Lung microvascular endothelial cell (primary cell): ENCODE measurements at regions not wholly inside any gene's neighbourhood (a gene's known extent, or its start where the extent isn't known, plus 50 kb on each side); places are given as distances from the start of the nearest gene placed in this dataset.
A peak's percentile ranks its signal among the peaks of the same experiment; 100 is the strongest.

Experiments
- DNase-seq, 2 donors: peaks; one replicate each; pipeline versions ENCODE4 v3.0.0 to v3.0.0-alpha.2; 2010; ENCODE audit warnings: low read depth in 2 of 2

DNA sequence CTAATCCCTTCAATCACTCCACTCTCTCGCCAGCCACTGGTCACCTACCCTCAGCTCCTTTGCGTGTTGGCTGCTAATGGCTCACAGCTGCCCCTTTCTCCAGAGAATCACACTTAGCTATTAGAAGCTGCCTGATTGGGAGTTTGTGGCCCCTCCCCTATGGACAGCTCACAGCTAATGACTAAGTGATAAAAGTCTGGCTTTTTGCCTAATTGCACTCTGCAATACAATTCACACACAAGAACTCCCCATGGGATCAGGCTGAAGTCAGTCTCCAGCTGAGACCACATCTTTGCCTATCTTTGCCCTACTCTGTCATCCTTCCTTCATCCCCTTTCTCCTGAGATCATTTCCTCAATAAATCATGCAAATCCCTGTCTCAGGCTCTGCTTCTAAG lies 701.9 kb upstream of the RAB6C start:
- no peak for DNase-seq

DNA sequence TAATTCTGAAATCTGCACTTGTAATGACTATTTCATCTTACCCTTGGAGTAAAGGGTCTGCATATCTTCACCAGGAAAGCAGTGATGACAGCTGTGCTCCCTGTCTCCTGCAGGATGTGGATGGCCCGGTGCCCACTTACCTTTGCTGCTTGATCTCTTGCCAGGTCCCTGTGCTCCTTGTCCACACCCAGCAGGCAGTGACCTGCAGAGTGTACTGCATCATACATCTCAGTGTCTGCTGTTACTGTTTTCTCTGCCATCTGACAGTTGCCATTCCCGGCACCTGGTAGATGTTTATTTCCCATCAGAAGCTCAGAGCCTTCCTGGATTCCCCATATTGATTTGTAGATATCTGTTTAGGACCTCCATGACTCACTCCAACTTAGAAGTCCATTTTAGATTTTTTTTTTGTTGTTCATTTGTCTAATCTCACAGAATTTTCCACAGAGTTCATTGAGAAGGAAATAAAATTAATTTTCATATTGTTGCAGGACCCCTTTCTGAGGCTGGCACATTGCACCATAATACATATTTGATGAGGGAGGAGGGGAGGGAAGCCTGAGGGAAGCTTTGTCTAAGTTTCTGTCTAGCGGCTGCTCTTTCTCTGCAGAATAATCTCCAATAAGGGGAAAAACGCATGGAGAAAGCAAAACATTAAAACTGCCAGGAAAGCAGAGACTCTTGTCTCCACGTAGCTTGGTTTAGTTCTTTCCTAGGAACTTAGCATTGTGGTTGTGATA lies 697.5 kb upstream of the RAB6C start:
- DNase-seq, result no peak

DNA sequence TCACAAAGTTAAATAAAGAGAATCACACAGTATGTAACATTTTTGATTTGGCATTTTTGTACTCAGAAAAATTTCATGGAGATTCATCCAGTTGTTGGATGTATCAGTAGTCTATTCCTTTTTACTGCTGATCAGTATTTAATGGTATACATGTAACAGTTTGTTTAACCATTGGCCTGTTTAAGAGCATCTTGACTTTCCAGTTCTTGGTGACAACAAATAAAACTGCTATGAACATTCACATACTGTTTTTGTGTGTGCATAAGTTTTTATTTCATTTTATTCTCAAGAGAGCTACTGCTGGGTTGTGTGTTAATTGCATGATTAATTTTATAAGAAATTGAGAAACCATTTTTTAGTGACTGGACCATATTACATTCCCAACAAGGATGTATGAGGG lies 694.5 kb upstream of the RAB6C start:
- no peak for DNase-seq

DNA sequence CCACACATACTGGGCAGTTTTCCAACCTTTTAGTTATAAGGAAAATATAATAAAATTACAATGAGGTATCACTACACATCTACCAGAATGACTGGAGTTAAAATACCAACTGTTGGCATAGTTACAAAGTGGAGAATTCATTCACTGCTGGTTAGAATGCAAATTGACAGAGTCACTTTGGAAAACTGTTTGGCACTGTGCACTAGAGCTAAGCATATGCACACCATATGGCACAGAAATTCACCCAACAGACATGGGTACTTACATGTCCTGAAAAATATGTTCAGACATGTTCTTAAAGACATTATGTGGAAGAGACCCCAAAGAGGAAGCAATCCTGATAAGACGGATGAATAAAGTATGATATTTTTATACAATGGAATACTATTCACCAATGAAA lies 686.1 kb upstream of the RAB6C start:
- DNase-seq, result no peak

DNA sequence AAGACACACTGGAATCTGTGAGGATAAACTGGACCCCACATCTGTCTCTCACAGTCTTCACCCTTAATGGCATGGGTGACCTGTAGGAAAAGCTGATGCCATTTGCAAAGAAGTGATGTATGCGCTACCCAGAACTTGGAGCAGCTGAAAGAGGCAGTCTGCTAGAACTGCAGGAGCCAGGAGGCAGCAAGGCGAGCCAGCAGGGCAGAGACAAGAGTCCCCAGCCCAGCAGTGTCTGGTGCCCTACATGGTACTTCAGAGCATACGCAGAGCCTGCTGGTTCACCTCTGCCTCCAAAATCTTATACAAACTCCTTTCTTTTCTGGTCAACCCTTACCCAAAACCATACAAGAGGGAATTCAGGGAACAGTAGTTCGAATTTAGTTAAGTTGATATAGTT lies 683.1 kb upstream of the RAB6C start:
- no peak for DNase-seq

DNA sequence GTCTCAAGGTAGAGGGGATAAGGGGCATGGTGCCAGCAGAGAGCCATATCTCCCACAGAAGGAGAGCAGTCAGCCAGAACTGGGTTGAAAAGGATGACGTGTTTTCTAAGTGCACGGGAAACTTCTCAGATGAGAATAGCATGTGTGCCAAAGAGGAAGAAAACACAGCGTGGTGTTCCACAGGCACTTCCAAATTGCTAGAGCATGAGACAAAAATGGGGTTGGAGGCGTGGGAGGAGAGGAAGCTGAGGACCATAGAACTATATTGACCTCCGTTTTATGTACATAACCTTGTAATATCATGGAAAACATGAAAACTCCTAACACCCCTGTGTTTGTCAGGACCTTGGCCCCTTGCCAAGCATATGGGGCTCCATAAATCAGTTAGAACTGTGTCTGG lies 682.7 kb upstream of the RAB6C start:
- peak in 1 of 2 donors; percentile 3 for DNase-seq

DNA sequence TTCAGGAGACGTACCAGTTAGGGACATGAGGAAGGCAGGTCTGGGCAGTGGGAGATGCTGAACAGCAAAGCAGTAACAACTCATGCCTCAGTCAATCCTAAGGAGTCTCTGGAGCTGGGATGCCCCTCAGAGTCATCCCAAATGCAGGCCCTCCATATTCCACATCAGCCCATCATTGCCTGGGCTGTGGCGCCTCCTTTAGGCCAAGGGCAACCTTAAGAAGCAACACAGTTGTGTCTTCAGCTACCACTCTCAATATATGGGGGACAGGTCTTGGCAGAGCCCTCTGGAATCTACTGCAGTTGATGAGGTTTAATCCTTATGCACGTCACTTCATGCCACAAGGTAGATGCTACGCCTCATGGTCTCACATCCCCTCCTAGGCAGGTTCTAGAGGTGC lies 682.0 kb upstream of the RAB6C start:
- DNase-seq, result no peak

DNA sequence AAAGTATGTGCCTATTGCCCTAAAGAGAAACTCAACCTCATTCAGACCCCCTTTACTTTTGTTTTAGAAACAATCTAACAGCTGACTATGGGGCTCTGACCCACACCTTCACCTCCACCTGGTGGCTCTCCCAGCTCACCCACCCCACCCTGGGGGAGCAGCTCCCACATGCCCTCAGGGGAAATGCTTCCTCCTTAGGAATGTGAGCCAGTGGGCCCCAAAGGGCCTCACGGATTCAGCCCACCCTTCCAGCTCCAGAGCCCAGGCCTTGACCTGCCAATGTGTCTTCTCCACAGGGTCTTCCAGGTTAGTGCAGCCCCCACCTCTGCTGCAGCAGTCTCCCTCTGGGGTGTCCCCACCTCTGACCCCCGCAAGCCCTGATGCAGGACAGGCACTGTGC lies 680.1 kb upstream of the RAB6C start:
- no peak for DNase-seq

DNA sequence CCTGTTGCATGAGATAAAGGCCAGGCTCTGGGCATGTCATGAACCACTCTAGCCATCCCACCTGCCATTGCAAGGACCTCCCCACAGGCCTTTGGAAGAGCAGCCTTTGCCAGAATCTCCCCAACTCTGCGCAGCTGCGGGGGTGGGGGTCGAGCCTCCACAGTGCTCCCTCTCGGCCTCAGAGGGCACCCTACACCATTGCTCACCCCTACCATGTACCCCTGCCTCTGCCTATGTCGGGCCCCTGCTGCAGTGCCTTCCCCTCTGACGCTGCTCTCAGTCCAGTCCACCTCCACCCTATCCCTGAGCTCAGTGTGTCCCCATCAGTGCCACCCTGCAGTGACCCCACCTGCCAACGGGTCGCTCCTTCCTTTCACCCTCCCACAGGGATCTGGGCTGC lies 679.7 kb upstream of the RAB6C start:
- no peak for DNase-seq

DNA sequence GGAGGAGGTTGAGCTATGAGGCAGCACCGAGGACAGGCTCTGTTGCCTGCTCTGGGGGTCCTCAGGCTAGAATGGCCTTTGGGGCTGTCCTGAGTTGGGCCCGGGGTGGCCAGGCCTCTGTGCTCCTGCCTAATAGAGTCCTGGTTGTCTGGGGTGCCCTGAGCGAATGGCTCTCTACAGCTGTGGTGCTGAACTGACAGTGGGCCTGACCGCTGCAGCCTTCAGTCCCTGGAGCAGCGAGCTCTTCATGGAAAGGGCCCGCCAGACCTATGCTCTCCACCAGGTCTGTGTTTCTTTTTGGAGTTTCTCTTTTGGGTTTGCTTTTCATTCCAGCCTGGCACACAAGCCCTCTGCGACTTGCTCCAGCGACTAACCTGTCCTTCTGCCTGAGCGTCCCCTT lies 679.0 kb upstream of the RAB6C start:
- DNase-seq, result no peak

DNA sequence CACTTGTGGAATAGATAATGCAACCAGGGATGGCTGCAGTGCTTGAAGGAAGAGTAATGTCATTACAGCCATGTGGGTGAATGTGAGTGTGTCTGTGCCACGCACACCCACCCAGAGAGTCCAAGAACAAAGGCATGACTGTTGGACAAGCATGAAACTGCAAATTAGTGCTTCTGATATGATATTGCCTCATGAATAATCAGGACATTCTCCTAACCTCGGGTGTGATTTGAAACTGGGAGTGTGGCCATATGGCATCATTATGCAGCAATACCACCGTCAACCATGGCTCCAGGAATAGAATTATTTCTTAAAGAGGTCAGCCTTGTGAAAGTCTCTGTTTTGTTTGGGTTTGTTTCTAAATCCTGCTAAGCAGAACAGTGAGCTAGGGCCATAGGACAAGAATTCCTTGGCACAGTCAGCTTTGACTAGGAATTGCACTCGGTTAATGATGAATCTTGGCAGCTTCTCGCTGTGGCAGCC lies 678.0 kb upstream of the RAB6C start:
- DNase-seq, result no peak

DNA sequence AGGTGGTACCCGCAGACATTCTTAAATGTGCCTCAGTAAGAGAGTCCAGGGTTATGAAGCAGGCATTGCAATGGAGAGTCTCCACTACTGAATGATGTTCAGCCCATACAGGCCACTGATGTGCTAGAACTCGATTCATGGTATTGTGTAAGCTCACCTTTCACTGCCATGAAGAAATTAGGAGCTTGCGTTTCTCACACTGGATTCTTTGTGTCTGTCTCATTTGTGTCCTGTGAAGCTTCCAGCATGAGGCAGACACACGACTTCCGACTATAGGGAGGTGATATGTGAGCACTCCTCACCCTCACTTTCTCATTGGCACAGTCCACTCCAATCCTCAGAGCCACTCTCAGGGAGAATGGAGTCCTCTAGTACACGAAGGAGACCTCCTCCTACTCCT lies 677.4 kb upstream of the RAB6C start:
- no peak for DNase-seq

DNA sequence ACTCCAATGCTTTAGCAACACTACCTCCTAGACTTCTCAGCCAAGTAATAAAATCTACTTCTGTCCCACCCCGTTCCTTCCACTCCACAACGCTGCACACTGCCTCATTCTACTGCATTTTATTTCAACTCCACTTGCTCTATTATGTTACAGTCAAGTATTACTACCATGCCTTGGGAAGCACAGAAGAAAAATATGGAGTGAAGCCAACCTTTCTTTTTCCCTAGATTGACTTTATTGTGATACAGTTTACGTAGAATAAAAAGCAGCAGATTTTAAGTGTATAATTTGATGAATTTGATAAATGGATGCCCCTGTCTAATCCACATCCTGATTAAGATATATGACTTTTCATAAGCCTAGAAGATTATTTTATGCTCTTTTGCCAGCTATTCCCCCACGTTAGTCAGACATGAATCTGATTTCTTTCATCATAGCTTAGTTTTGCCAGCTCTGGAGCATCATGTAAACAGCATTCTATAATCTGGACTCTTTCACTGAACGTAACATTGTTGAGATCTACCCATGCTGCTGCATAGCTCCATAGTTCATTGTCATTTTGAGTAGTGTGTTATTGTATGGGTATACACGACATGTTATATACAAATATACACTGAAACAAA lies 676.8 kb upstream of the RAB6C start:
- no peak for DNase-seq

DNA sequence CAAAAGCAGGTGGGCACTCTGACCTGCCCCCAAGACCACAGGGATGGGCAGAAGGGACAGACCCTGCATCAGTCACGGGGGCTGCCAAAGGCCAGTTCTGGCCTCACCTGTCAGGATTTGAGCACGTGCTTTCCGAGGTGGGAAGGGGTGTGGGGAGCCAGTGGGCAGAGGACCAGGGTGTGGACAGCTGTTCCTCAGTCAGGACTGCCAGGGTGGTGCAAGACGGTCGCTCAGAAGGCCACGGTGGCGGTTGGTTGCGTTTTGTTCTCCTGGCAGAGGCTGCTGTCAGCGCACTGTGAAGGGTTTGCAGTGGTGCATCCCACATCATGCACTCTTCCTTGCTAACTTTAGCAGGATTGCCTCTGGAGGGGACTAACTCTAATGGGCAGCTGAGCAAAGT lies 665.3 kb upstream of the RAB6C start:
- no peak for DNase-seq

DNA sequence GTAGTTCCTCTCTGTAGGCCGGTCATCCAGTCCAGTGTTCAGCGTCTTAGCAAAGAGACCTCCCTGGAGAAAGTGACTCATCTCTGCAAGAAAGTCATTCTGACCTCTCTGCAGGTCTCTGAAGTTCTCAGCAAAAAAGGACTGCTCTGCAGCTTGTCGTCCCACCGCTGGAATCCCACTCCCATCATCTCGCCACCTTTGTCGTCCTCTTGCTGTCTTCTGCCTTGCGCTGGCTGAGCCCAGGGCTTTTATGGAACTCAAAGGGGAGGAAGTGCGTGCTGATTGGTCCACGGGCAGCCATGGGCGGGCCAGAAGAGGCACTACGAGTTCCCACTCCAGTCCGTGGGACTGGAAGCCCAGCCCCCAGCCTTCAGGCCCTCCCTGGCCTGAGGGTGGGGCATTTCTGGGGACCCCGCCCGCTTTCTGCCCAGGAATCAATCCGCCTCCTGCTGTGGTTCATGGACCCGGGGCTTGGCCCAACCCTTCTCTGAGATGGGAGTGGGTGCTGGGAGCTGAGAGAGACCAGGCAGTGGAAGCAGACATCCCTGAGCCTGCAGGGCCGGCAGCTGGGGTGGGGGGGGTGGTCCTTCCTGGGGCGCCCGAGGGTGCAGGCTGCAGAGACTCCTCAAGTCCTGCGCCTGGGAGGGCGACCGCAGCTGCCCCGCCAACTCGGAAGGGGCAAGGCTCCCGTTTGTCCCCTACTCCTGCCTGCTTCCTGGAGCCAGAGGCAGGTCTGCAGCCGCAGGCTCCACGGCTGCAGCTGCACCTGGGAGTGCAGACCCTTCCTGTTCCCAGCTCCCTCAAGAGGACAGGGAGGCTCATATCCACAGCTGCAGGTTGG lies 660.7 kb upstream of the RAB6C start:
- no peak for DNase-seq

DNA sequence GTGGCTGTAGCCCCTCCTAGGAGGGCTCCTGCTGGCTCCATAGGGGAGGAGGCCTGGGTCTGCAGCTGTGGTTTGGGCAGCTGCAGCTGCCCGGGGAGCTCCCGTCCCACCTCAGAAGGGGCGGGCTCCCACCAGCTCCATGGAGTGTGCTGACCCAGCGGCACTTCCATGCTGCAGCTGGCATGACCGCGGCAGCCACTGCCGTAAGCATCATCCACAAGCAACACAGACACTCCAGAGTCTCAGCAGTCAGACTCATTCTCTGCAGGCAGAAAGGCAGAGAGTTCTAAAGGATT lies 660.1 kb upstream of the RAB6C start:
- DNase-seq, result no peak

DNA sequence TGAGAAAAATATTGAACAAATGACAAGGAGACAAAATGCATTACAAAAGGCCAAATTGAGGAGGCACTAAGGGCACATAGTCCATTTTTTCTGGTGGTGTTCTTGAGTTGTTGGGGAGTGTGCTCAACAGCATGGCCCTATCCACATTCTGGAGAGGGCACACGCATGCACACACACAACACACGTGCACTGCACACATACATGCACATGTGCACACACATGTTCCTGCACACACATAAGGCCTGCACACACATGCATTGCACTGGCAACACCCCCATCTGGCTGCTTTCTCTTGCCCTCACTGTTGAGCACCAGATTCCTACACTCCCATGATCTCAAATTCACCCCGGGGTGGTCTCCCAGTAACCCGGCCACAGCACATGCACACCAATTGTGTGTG lies 659.2 kb upstream of the RAB6C start:
- no peak for DNase-seq

DNA sequence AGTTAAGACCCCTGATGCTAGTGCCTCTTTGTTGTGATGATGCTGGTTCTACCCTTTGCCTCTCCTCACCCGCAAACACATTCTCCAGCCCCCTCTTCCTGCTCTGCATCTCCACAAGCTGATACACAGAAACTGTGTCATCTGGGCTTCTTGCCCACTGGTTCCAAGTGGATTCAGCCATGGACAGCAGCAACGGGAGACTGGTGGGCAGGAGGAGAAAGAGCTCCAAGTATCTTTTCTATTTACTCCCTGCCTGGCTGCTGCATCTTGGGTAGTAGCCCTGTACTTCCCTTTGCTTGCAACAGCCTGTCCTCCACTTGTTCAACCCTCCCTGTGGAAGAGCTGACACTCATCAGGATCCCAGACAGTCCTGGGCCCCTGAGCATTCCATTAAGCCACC lies 655.1 kb upstream of the RAB6C start:
- DNase-seq, result no peak

DNA sequence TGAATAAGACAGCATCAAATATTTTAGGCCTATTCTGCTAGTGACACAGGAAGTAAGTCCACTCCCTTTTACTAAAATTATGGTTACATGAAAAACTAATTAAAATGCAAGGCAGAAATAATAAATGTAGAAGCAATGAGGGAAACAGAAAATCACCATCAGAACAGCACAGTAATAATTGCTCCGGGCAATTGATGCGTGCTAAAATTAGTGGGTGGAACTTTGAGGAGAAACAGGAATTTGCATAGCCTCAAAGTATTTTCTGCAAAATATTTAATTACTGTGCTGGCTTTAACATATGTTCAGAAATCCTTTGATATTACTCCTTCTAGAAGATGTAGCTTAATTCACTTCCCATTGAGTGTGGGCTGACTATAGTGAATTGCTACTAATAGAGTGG lies 654.3 kb upstream of the RAB6C start:
- no peak for DNase-seq

DNA sequence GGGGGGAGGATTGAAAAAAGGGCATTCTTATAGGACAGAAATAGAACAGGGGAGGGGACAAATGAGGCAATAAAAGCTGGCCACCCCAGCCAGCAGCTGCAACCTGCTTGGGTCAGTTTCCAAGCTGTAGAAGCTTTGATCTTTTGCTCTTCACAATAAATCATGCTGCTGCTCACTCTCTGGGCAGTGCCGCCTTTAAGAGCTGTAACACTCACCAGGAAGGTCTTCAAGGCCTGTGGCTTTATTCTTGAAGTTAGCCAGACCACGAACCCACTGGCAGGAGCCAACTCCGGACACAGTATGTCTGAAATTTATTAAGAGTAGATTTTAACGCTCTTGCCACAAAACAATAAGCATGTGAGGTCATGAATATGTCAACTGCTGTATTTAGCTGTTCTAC lies 649.9 kb upstream of the RAB6C start:
- no peak for DNase-seq

DNA sequence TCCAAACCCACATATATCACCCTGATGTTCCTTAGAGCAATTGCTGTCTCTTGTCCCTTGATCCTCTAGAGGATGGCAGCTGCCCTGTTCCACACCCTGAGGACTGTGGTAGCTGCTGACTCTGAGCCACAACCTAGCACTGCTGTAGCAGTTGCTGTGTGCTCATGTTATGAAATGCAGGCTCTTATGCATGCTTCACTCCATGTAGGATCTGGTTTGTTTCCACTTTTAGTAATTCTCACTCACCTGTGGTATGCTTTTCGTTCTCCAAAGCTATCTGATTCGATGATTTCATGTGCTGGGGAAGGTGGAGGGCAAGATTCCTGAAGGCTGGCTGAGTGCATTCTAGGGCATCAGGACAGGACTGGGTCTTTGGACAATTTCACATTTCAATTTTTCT lies 649.0 kb upstream of the RAB6C start:
- DNase-seq, result no peak

DNA sequence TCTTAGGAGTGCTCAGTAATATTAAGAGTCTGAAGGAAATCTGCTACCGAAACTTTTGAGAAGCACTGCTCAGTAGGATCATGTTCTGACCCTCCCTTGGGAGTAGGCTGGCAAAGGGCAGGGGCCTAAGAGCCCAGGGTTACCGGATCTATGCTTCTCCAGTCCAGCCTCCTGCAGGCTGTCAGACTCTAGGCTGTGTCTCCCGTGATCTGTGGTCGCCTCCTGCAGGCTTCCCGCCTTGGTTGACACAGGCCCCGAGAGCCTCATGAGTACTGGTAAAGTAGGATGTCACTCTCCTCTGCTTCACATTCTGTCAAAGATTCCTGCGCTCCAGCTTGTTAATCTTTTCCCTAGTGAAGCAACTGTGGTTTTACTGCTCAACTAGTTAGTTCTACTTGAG lies 647.8 kb upstream of the RAB6C start:
- DNase-seq, result no peak

DNA sequence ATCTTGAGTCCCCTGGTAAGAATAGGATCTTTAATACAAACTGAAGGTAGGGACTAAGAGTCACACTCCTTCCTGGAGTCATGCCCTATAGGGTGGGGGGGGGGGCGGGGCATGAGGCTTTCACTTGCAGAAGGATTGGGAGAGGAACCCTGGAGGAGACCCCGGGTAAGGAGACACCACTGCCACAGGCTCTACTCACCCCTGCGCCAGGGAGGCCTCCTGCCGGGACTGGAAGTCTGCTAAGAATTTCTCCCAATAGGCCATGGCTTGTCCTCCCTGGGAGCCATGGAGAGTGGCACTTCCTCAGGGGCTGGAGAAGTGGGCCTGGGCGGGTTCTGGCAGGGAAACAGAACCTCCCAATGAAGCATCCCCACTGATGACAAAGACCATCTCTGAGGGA lies 645.3 kb upstream of the RAB6C start:
- DNase-seq, result no peak
